GM18517 (cell line): ENCODE measurements at regions not wholly inside any gene's neighbourhood (a gene's known extent, or its start where the extent isn't known, plus 50 kb on each side); places are given as distances from the start of the nearest gene placed in this dataset.
"Not testable (repeated sequence)": the region's sequence is repeated elsewhere in the genome, so short reads cannot be mapped to it uniquely, and the experiment has no call there.

ENCODE experiments used
- ATAC-seq: cut with Tn5 transposase; IDR thresholded peaks from one replicate; pipeline ENCODE4 v1.9.1; 2021; ENCODE audit warnings: mild to moderate bottlenecking, moderate library complexity; ENCODE audit not compliant: unreplicated experiment

GRCh38 chr17:26881195-26881594 lies 412.7 kb upstream of the WSB1 start:
- peak; percentile 32 for ATAC-seq

GRCh38 chr17:26882097-26882761 lies 411.7 kb upstream of the WSB1 start:
- ATAC-seq: not testable (repeated sequence)

- ATAC-seq: not testable (repeated sequence)
Measured at GRCh38 chr17:26883878-26884740, 409.8 kb upstream of the WSB1 start.

- ATAC-seq: not testable (repeated sequence)
Measured at GRCh38 chr17:26884741-26885059, 409.2 kb upstream of the WSB1 start.

GRCh38 chr17:26885244-26885970 lies 408.5 kb upstream of the WSB1 start:
- ATAC-seq: peak; percentile 40
